Endometrial microvascular endothelial cells (primary cell): ENCODE measurements at regions not wholly inside any gene's neighbourhood (a gene's known extent, or its start where the extent isn't known, plus 50 kb on each side); places are given as distances from the start of the nearest gene placed in this dataset.

Experiments
- in situ Hi-C: cut with HindIII; loops from 2 replicates; pipeline ENCODE4 v1.10.0; 2017; ENCODE audit warnings: low sequenced_read_pairs, low pct_unique_long_range_greater_than_20kb; ENCODE audit errors: inconsistent ontology term

DNA sequence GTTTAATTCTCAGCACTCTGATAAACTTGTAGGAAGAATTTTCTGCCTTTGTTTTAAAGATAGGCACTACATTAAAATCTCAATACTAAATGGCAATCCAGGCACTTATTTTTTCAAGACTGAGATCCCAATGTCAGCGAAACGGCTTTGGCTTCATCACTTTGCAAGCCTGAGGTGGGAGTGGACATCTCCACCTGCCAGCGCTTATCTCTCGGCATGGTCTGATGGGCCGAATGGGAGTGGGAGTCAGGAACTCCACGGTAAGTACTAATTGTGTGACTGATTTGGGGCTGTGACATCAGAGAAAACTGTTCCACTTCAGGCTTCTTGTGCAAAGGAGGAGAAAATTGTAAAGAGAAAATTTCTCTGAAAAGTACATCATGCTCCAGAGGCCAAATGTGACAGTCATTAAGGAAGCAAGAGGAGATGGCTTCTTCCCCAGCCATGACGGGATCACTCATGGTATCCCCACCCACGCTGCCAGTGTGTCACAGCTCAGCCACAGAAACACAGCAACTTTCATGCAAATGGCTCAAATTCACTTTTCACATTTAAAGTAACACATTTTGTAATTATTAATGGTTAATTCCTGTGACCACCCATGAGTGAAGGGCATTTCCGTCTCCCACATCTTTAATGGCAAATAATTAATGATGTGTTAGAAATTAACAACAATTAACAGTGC, 385.5 kb upstream of the HNRNPA3 start:
- in situ Hi-C loops = no loop called here

DNA sequence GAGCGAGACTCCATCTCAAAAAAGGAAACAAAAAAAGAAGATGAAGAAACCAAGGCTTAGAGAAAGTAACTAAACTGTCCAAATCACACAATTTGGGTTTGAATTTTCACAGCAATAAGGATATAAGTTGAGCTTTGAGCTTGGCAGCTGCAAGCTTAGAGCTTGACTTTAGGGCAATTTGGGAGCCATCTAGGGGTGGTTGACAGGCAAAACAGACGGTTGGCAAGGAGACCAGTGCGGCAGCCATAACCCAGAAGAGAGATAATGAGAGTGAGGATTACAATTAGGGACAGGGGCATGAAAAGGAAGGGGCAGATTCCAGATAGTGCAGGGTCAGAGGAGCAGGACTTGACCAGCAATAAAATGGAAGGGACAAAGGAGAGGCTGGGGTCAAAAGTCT, 382.2 kb upstream of the HNRNPA3 start:
- in situ Hi-C loops = no loop called here

DNA sequence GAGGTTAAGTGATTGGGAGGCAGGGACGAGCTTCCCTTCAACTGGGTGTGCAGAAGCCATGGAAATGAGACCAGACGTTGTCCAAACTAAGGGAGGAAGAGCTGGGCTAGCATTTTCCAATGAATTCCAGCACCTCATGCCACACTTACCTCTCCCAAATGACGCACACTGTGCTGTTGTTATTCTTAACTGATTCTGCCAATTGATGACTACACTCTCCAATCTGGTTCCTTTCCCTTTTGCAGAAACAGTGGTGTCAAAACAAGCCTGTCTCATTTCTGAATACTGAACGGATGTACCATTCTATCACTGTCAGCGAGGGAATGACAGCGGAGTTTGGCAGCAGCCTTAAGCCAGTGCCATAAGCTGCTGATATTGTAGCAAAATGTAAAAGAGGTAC, 380.5 kb upstream of the HNRNPA3 start:
- in situ Hi-C loops = no loop called here

DNA sequence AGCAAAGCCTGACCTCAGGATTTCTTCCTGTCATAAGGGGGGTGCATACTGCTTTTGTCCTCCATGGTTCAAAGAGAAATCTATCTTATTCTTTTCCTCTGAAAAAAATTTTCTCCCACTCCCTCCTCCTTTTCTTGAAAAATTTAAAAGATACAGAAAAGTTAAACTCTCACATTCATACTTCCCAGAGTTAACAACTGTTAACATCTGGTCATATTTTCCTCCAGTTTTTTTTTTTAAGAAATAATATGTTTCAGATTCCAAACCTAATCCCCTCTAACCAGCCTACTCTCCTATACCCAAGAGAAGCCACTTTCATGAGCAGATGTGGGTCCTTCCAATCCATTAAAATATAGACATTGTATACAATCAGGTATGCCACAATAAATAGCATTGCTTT, 378.9 kb upstream of the HNRNPA3 start:
- in situ Hi-C loops = no loop called here

DNA sequence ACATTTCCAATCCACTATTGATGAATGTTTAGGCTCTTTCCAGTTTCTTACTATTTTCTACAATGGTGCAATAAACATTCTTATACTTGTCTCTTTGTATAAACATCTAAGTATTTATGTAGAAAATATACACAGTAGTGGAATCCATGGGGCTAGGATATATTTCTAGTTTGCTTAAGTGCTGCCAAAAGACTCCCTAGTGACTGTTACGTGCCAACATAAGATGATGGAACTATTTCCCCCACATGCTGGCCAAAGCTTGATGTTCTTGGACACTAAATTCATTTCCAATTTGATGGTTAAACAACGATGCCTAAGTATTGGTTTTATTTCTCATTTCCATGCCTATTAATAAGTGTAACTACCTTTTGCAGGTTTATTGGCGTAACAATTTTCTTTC, 378.4 kb upstream of the HNRNPA3 start:
- in situ Hi-C loops = no loop called here

DNA sequence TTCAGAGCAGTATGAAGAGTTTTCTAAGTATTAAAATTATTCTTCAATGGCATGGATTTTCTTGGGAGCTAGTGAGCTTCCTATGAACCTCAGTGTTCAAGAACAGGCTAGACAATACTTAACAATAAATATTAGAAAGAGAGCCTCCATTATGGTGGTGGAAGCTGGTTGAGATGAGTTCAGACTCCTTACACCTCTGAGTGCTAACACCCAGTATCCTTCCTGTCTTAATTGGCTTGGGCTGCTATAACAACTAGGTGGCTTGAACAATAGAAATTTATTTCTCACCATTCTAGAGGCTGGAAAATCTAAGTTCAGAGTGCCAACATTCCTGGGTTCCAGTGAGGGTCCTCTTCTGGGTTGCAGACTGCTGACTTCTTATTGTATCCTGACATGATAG, 369.4 kb upstream of the HNRNPA3 start:
- in situ Hi-C loops = no loop called here

DNA sequence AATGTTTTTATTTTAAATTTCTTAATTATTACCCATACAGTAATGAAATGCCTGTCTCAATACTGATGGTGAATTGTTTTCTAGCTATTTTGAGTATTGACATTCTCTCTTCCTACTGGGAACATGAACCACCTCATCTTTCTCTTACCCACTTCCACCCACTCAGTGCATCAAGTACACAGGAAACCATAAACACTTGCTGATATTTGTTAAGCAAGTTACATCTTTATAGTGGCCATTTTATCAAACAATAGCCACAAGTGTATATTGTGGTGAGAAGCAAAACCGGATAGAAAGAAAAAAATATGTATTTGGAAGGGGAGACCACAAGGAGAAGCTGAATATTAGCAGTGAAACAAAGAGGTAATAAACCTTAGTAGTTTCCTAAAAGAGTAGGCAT, 368.1 kb upstream of the HNRNPA3 start:
- in situ Hi-C loops = no loop called here

DNA sequence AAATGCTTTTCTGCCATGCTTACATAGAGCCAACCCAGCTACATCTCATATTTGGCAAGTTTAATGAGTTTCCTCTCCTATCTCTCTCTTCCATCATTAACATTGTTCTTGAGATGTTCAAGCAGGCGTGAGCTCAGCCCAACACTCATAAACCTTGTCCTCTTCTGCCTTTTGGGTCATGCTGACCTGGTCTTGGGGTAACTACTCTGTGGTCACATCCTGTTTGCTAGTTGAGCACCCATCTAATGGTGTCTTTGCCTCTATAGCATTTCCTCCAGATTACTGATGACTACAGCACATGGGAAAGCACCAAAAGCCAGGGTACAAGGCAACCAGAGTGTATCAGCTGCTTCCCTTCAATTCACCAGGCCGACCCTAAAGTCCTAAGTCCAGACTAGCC, 366.9 kb upstream of the HNRNPA3 start:
- in situ Hi-C loops = no loop called here

DNA sequence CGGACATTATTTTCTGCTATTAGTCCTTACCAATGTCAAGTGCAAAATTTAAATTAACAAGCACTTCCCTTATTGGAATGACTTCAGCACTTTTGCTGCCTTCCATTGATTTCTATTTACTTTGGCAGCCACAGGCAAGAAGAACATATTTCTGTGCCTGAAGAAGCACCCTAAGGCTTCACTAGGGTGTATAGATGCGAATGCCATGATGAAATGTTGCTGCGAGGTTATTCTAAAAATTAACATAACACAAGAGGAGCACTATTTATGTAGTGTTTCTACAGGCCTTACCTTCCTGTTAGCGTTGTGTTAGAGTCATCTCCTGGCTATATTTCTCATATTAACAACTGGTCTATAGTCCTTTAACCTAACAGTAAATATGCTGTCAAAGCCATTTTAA, 365.0 kb upstream of the HNRNPA3 start:
- in situ Hi-C loops = no loop called here

DNA sequence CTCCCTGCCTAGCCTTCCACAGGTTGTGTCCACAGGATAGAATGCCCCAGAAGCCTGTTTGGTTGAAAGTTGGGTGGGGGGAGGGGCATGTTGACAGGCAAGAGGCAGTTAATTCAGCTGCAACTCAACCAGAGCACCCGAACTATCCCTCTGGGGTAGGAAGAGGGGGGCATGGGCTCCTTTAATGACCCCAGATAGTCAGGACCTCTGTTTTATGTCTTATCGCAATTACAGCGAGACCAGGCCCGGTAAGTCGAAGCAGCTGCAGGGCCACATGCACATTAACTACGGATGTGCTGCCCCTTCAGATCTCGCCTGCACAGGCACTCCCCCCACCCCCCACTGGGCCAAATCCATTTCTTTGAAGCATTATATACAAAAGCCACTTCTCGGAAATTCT, 363.8 kb upstream of the HNRNPA3 start:
- in situ Hi-C loops = no loop called here

DNA sequence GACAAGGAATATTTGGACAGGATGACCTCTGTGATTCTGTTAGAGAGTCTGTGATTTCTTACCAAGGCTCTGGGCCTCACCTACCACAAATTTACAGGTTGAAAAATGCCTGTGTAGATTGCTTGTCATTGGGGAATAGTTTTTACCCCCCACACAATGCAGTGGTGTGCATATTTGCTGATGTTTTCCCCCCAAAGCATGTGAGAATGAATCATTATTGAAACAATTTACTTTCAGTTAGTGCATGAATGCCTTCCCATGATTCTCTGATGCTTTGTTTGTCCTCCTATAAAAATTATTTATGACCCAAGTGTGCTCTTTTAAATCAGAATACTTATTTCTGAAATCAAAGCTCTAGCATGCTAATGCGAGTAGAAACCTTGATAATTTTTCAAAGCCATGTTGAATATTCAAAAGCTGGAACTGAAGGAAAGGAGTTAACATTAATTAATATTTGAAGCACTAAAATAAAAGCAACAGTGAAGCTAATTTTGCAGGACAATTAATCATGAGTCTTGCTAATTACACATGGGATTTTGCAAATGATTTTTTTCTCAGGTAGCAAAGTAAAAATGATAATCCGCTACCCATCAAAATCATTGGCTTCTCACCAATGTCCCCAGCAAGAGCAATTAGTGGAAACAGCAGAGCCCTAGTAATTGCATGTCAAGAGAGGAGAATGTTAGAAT, 361.2 kb upstream of the HNRNPA3 start:
- in situ Hi-C loops = no loop called here

DNA sequence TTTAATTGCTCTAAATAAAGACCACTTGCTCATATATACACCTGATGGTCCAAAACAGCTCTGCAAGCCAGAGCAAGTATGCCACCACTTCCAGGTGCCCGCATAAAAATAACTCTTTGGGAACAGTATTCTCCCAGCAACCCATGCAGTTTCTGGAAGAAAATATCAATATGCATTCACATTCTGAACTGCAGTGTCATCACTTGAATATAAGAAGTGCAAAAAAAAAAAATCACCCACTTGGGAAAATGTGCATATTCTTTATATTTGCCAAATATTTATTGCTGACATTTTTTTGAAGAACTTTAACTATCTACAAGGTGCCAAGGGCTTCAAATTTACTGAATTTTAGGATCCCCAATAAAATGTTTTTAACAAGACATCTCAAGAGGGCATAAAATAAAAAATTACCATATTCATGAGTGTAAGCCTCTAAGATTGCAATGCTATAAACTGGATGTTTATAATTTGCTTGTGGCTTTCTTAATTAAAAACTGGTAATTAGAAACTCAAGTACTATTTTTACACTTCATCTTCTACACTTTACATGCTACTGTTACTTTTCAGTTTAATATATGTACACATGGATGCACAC, 360.6 kb upstream of the HNRNPA3 start:
- in situ Hi-C loops = no loop called here

DNA sequence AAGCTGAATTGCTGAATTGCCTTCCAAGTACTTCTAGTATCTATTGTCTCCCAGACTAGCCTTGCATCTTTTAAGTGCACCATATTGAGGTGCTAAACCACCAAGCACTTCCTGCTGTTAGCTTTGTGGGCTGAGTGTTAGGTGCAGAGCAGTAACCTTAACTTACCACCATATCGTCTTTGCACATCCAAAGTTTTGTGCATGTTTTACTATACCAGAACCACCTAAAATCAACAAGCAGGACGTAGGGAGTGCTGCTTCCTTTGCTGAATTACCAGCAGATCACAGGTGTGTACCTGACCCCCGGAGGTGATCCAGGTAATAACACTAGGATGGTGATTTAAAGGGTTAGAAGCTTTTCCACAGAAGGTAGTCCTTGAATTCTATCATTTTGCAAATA, 359.9 kb upstream of the HNRNPA3 start:
- in situ Hi-C loops = no loop called here

DNA sequence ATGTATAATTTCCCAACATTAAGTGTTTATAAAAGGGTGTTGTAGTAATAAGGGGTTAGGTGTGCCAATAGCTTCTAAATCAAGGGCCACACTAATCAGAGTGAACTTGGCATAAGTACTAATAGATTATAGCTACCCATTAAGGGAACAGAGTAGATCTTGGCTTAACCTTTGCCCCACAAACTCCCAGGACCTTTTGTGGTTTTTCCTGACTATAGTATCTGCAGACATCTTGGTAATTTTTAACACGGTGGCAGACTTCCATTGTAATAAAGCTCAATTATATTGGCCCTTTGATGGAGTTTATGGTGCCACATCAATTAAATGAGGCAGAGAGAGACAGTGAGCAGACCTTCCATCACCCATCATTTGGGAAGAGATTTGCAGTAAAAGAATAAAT, 358.5 kb upstream of the HNRNPA3 start:
- in situ Hi-C loops = no loop called here

DNA sequence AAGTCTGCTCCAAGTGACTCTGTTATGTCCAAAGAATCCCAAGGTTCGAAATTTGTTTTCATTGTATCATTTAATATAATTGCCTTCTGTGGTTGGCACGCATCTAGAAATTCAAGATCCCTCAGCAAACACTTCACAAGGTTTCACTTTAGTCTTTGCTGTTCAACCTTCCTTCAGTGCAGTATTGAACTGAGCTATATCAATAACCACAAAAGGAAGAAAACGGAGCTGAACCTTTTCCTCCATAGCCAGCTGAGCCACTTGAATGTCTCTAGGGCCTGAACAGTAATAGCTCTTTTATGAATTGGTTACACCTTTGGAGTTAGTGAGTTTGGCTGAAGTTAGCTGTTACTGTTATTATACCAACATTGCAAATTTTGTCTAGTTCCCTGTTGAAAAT, 357.7 kb upstream of the HNRNPA3 start:
- in situ Hi-C loops = no loop called here

DNA sequence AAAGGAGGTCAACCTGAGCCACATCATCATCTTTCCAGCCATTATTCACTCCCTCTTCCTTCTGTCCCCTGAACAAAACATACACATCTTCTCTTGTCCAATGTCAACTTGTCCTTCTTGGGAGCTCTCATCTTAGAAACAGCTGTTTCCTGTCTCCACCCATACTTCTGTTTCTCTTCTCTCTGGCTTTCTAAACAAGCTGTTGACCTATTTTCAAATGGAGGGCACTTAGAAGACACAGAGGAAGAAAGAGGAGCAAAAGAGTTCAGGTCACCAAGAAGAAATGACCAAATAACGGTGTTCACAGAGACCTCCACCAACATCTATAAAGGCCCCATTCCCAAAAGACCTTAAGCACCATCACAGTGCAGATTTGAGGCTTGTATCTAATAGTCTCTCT, 355.9 kb upstream of the HNRNPA3 start:
- in situ Hi-C loops = no loop called here

DNA sequence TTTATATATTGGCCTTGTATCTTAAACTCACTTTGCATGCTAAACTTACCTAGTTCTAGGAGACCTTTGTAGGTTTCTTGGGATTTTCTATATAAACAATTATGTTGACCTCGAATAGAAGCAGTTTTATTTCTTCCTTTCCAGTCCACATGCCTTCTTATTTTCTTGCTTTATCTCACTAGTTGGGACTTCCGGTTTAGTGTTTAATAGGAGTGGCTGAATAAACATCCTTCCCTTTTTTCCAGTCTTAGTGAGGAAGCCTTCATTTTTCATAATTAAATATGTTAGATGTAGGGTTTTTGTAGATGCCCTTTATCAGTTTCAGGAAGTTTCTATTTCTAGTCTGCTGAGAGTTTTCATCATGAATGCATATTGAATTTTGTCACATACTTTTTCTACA, 347.3 kb upstream of the HNRNPA3 start:
- in situ Hi-C loops = no loop called here

DNA sequence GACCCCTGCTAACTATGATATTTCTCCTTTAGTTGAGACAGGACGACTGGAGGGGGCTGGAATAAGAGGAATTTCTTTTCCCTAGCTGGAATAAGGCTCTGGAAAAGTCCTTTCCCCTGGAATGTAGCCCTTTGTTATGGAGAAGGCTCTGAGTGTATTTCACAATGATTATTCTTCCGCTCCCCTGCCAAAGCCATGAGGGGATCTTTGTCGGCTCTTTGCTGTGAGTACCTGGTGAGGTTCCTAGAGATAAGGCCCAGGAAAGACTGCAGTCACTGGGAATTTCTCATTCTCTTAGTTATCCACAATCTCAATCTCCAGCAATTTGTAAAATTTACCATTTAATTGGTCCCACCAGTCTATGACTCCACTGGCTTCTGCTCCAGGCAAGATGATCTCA, 340.2 kb upstream of the HNRNPA3 start:
- in situ Hi-C loops = no loop called here

DNA sequence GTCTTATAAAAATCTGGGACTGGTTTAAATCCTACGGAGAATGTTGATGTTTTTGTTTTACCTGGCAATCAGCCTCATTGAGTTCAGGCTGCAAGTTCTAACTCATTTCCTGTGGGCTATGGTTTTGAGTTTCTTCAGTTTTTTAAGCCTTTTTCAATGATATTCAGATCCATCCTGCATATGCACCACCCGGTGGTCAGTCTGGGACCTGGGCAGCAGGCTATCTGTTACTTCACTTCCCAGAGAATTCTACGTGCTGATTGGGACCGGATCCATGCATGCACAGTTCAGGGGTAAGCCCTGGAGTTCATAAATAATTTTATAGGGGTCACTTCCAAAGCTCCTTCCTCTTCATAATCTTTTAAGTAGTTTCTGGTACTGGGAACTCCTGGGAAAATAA, 339.2 kb upstream of the HNRNPA3 start:
- in situ Hi-C loops = no loop called here

DNA sequence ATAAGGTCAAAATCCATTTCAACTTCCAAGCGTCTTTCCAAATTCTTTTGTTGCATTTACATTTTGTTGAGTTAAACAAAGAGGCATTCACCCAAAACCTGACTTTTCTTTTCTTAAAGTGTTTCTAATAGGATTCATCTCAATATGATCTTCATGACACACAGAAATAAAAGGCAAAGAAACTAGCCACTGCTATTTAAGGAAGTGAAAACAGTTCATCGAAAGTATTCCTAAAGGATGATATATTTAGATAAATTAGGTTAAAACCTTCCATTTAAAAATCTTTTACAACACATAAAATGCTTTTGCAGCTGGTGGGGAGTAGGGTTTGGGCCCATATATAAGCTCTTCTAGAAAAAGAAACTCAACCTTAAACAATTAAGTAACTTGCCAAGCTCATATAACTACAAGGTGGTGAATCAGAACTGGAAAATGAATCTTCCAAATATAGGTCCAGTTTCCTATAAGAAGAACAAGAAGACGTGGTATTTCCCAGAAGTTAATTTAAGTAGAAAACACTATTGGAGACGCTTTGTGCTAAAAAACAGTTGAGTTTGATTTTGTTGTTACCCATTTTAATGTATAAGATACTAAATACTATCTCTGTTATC, 336.0 kb upstream of the HNRNPA3 start:
- in situ Hi-C loops = no loop called here
